Epithelial cell of proximal tubule (primary cell): ENCODE measurements at regions not wholly inside any gene's neighbourhood (a gene's known extent, or its start where the extent isn't known, plus 50 kb on each side); places are given as distances from the start of the nearest gene placed in this dataset.

ENCODE experiments used
- DNase-seq: peaks from one replicate; pipeline ENCODE4 v3.0.0-alpha.2; 2011; ENCODE audit warnings: low read depth
- H3K4me3 ChIP-seq: 2 replicates; pipeline ENCODE4 v1.5.1; 2011; ENCODE audit warnings: low read depth, mild to moderate bottlenecking, low read length
- CTCF ChIP-seq: conservative IDR thresholded peaks from 2 replicates; pipeline ENCODE4 v1.5.1; 2012; ENCODE audit warnings: low read depth, mild to moderate bottlenecking, low read length

- DNase-seq, result no peak
- no peak overlapping the region for H3K4me3 ChIP-seq
- no peak for TF ChIP-seq CTCF
Measured at GRCh38 chr1:62981434-62981833, 197.5 kb downstream of the ATG4C start.

- no peak for DNase-seq
- TF ChIP-seq CTCF, result no peak
- no peak overlapping the region for H3K4me3 ChIP-seq
Measured at GRCh38 chr1:62988867-62989266, 204.9 kb downstream of the ATG4C start.

GRCh38 chr1:62989497-62989896 lies 205.6 kb downstream of the ATG4C start:
- no peak for DNase-seq
- no peak overlapping the region for H3K4me3 ChIP-seq
- TF ChIP-seq CTCF, result peak; percentile 73

- H3K4me3 ChIP-seq, result no peak overlapping the region
- DNase-seq, result no peak
- TF ChIP-seq CTCF, result no peak
Measured at GRCh38 chr1:62991152-62991551, 207.2 kb downstream of the ATG4C start.

GRCh38 chr1:62993844-62994243 lies 209.9 kb downstream of the ATG4C start:
- no peak overlapping the region for H3K4me3 ChIP-seq
- no peak for DNase-seq
- TF ChIP-seq CTCF, result no peak

- DNase-seq, result no peak
- TF ChIP-seq CTCF, result no peak
- no peak overlapping the region for H3K4me3 ChIP-seq
Measured at GRCh38 chr1:62995173-62995572, 211.2 kb downstream of the ATG4C start.

- no peak for DNase-seq
- TF ChIP-seq CTCF, result no peak
- H3K4me3 ChIP-seq, result no peak overlapping the region
Measured at GRCh38 chr1:62997884-62998283, 214.0 kb downstream of the ATG4C start.
